ENCODE measurements at regions not wholly inside any gene's neighbourhood (a gene's known extent, or its start where the extent isn't known, plus 50 kb on each side); places are given as distances from the start of the nearest gene placed in this dataset.

DNA sequence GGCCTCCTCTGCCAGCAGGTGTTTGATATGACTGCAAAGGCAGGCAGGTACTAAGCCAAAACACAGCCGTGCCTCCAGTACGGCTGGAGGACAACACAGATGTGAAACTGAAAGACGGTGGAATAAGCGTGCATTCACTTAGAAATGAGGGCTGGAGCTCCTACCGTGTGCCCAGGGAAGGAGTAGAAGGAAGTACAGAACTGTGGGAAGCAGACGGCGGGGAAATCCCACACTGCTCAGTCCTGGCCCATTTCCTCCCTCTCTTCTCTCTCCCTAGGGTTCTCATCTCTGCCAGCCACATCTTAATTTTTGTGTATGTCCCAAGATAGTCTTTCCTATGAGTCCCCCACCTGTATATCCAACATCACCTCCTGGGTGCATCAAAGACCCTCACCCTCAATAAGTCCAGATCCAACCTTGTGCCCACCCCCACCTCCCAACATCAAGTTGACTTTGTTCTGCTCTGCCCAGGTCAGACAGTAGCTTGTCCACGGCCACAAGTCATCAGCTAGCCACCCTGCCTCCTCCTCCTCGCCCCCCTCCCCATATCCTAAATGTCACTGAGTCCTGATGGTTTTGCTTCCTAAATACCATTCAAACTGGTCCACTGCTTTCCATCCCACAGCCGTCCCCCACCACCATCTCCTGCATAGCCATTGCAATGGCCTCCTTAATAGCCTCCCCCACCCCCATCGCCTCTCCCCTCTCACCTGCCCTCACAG lies 77.1 kb upstream of the RPL38 start:
- TF ChIP-seq, protein P1, sequence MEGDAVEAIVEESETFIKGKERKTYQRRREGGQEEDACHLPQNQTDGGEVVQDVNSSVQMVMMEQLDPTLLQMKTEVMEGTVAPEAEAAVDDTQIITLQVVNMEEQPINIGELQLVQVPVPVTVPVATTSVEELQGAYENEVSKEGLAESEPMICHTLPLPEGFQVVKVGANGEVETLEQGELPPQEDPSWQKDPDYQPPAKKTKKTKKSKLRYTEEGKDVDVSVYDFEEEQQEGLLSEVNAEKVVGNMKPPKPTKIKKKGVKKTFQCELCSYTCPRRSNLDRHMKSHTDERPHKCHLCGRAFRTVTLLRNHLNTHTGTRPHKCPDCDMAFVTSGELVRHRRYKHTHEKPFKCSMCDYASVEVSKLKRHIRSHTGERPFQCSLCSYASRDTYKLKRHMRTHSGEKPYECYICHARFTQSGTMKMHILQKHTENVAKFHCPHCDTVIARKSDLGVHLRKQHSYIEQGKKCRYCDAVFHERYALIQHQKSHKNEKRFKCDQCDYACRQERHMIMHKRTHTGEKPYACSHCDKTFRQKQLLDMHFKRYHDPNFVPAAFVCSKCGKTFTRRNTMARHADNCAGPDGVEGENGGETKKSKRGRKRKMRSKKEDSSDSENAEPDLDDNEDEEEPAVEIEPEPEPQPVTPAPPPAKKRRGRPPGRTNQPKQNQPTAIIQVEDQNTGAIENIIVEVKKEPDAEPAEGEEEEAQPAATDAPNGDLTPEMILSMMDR (IDR thresholded peaks at IDR 0.05): no peak
- TF ChIP-seq EZH2phosphoT487 (IDR thresholded peaks at IDR 0.05) (no peak), EZH2 (IDR thresholded peaks at IDR 0.05) (no peak)

Data from neural progenitor cell (in vitro differentiated cells).